ENCODE measurements at regions not wholly inside any gene's neighbourhood (a gene's known extent, or its start where the extent isn't known, plus 50 kb on each side); places are given as distances from the start of the nearest gene placed in this dataset.
"Not testable (repeated sequence)": the region's sequence is repeated elsewhere in the genome, so short reads cannot be mapped to it uniquely, and the experiment has no call there.

GRCh38 chr13:52324831-52325230 lies 81.1 kb downstream of the THSD1 start:
- not testable (repeated sequence) for DNase-seq

GRCh38 chr13:52319876-52320275 lies 86.1 kb downstream of the THSD1 start:
- no peak for DNase-seq

GRCh38 chr13:52309833-52310232 lies 96.1 kb downstream of the THSD1 start:
- not testable (repeated sequence) for DNase-seq

GRCh38 chr13:52306336-52306735 lies 99.6 kb downstream of the THSD1 start:
- DNase-seq, result not testable (repeated sequence)

GRCh38 chr13:52303098-52303497 lies 102.9 kb downstream of the THSD1 start:
- not testable (repeated sequence) for DNase-seq

- DNase-seq, result not testable (repeated sequence)
Measured at GRCh38 chr13:52302688-52303087, 103.3 kb downstream of the THSD1 start.

GRCh38 chr13:52301810-52302400 lies 104.1 kb downstream of the THSD1 start:
- DNase-seq, result not testable (repeated sequence)

GRCh38 chr13:52298079-52298661 lies 107.8 kb downstream of the THSD1 start:
- DNase-seq, result not testable (repeated sequence)

- not testable (repeated sequence) for DNase-seq
Measured at GRCh38 chr13:52288891-52289290, 117.1 kb downstream of the THSD1 start.

GRCh38 chr13:52281387-52281786 lies 122.0 kb upstream of the NEK3 start:
- DNase-seq, result not testable (repeated sequence)

- not testable (repeated sequence) for DNase-seq
Measured at GRCh38 chr13:52279408-52279807, 120.0 kb upstream of the NEK3 start.

- DNase-seq, result not testable (repeated sequence)
Measured at GRCh38 chr13:52254299-52254698, 94.9 kb upstream of the NEK3 start.

- DNase-seq, result not testable (repeated sequence)
Measured at GRCh38 chr13:52240752-52241151, 81.4 kb upstream of the NEK3 start.

- peak; percentile 44 to 63 for DNase-seq
Measured at GRCh38 chr13:52235900-52236595, 76.7 kb upstream of the NEK3 start.

- not testable (repeated sequence) for DNase-seq
Measured at GRCh38 chr13:52234928-52235327, 75.5 kb upstream of the NEK3 start.

GRCh38 chr13:52223063-52223462 lies 63.7 kb upstream of the NEK3 start:
- DNase-seq, result not testable (repeated sequence)

GRCh38 chr13:52213920-52214319 lies 54.5 kb upstream of the NEK3 start:
- DNase-seq, result not testable (repeated sequence)

GRCh38 chr13:52212886-52213285 lies 53.5 kb upstream of the NEK3 start:
- DNase-seq, result not testable (repeated sequence)

- not testable (repeated sequence) for DNase-seq
Measured at GRCh38 chr13:52211416-52211776, 52.0 kb upstream of the NEK3 start.

- not testable (repeated sequence) for DNase-seq
Measured at GRCh38 chr13:52210564-52211415, 51.4 kb upstream of the NEK3 start.

Measured in inflammatory macrophage treated with lipopolysaccharide for 1 hour (primary cell).